Spleen (tissue), 7 donors: ENCODE measurements at regions not wholly inside any gene's neighbourhood (a gene's known extent, or its start where the extent isn't known, plus 50 kb on each side); places are given as distances from the start of the nearest gene placed in this dataset.

Source experiments
- POLR2AphosphoS5 ChIP-seq, 3 donors: sonication (generic); formaldehyde crosslinking; IDR thresholded peaks; one replicate each; pipeline ENCODE4 v1.5.1; 2017; ENCODE audit warnings: antibody characterized with exemption in 3 of 3
- TF ChIP-seq, protein P1 (sequence below), 11 experiments: fragments of 200-600 bp in 7 of 11; fragments of 450-650 bp in 4 of 11; sonication (generic) in 4 of 11; IDR thresholded peaks in 8 of 11; conservative IDR thresholded peaks in 3 of 11; 1 replicate in 7 of 11; 2 replicates in 4 of 11; pipeline versions ENCODE4 v1.4.0 to v1.8.0; 2016 to 2021; ENCODE audit warnings: antibody characterized with exemption in 11 of 11, inconsistent platforms in 4 of 11, mild to moderate bottlenecking in 1 of 11
- donor health status: DM: no; HTN: no; CAD: no; lungs with moderate emphysema.
- donor health status: DM: no; HTN: no; CAD: no.
- donor health status: DM: no; HTN: no; CAD: no.

DNA sequence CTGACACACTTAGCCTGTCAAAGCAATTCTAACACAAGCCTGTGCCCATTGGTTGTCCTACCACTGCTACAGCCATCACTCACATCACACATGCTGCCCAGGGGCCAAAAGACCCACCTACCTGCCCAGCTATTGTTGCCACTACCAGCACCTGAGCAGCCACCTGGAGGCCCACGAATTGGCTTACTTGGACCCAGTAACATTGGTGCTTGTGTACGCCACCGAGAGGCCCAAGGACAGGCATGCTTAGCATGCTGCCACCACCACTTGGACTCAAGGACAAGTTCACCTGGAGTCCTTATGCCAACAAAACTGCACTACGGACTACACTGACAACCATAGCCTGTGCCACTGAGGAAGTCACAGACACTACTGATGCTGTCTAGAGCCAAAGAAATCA, 221.1 kb downstream of the SLC38A4 start:
- TF ChIP-seq, protein P1, sequence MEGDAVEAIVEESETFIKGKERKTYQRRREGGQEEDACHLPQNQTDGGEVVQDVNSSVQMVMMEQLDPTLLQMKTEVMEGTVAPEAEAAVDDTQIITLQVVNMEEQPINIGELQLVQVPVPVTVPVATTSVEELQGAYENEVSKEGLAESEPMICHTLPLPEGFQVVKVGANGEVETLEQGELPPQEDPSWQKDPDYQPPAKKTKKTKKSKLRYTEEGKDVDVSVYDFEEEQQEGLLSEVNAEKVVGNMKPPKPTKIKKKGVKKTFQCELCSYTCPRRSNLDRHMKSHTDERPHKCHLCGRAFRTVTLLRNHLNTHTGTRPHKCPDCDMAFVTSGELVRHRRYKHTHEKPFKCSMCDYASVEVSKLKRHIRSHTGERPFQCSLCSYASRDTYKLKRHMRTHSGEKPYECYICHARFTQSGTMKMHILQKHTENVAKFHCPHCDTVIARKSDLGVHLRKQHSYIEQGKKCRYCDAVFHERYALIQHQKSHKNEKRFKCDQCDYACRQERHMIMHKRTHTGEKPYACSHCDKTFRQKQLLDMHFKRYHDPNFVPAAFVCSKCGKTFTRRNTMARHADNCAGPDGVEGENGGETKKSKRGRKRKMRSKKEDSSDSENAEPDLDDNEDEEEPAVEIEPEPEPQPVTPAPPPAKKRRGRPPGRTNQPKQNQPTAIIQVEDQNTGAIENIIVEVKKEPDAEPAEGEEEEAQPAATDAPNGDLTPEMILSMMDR (IDR thresholded peaks at IDR 0.05 in 8 of 11, conservative IDR thresholded peaks at IDR 0.05 in 3 of 11) = no peak
- no peak for TF ChIP-seq POLR2AphosphoS5 (IDR thresholded peaks at IDR 0.05)
